ENCODE measurements at regions not wholly inside any gene's neighbourhood (a gene's known extent, or its start where the extent isn't known, plus 50 kb on each side); places are given as distances from the start of the nearest gene placed in this dataset.
"Not testable (repeated sequence)": the region's sequence is repeated elsewhere in the genome, so short reads cannot be mapped to it uniquely, and the experiment has no call there.

DNA sequence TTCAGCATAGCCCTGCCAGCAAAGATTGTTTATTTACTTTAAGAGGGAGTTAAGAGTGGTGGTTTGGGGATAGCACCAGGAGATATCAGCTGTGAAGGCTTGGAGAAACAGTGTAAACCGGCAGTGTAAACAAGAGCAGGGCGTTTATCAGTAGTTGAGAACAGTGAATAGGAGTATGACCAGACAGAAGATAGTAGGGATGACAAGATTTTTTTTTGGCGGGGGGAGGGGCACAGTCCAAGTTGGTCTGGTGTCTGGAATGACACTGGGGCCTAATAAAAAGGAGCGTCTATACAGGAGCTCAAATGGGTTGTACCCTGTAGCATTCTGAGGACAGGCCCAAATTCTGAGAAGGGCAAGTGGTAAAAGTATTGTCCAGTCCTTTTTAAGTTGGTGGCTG is 433.4 kb upstream of the NDST3 start:
- TF ChIP-seq, protein P1, sequence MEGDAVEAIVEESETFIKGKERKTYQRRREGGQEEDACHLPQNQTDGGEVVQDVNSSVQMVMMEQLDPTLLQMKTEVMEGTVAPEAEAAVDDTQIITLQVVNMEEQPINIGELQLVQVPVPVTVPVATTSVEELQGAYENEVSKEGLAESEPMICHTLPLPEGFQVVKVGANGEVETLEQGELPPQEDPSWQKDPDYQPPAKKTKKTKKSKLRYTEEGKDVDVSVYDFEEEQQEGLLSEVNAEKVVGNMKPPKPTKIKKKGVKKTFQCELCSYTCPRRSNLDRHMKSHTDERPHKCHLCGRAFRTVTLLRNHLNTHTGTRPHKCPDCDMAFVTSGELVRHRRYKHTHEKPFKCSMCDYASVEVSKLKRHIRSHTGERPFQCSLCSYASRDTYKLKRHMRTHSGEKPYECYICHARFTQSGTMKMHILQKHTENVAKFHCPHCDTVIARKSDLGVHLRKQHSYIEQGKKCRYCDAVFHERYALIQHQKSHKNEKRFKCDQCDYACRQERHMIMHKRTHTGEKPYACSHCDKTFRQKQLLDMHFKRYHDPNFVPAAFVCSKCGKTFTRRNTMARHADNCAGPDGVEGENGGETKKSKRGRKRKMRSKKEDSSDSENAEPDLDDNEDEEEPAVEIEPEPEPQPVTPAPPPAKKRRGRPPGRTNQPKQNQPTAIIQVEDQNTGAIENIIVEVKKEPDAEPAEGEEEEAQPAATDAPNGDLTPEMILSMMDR (IDR thresholded peaks at IDR 0.05 in 2 of 3, conservative IDR thresholded peaks at IDR 0.05 in 1 of 3; ENCODE audit: borderline replicate concordance in 1 of 3, insufficient read depth in 1 of 3, low read depth in 2 of 3, low read length in 2 of 3): not testable (repeated sequence)
- TF ChIP-seq, protein P2, sequence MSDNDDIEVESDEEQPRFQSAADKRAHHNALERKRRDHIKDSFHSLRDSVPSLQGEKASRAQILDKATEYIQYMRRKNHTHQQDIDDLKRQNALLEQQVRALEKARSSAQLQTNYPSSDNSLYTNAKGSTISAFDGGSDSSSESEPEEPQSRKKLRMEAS (IDR thresholded peaks at IDR 0.05): not testable (repeated sequence)
- TF ChIP-seq POLR2A (IDR thresholded peaks at IDR 0.05; ENCODE audit: borderline replicate concordance, extremely low read depth, insufficient read depth, insufficient read length); SRF (IDR thresholded peaks at IDR 0.05; ENCODE audit: low read depth); EZH2 (IDR thresholded peaks at IDR 0.05); RAD21 (IDR thresholded peaks at IDR 0.05; ENCODE audit: low read depth); YY1 (IDR thresholded peaks at IDR 0.05; ENCODE audit: extremely low read depth, insufficient replicate concordance, low read depth, low read length): not testable (repeated sequence)
- TF ChIP-seq, protein P3, sequence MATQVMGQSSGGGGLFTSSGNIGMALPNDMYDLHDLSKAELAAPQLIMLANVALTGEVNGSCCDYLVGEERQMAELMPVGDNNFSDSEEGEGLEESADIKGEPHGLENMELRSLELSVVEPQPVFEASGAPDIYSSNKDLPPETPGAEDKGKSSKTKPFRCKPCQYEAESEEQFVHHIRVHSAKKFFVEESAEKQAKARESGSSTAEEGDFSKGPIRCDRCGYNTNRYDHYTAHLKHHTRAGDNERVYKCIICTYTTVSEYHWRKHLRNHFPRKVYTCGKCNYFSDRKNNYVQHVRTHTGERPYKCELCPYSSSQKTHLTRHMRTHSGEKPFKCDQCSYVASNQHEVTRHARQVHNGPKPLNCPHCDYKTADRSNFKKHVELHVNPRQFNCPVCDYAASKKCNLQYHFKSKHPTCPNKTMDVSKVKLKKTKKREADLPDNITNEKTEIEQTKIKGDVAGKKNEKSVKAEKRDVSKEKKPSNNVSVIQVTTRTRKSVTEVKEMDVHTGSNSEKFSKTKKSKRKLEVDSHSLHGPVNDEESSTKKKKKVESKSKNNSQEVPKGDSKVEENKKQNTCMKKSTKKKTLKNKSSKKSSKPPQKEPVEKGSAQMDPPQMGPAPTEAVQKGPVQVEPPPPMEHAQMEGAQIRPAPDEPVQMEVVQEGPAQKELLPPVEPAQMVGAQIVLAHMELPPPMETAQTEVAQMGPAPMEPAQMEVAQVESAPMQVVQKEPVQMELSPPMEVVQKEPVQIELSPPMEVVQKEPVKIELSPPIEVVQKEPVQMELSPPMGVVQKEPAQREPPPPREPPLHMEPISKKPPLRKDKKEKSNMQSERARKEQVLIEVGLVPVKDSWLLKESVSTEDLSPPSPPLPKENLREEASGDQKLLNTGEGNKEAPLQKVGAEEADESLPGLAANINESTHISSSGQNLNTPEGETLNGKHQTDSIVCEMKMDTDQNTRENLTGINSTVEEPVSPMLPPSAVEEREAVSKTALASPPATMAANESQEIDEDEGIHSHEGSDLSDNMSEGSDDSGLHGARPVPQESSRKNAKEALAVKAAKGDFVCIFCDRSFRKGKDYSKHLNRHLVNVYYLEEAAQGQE (IDR thresholded peaks at IDR 0.05; ENCODE audit: low read depth): not testable (repeated sequence)

Data from HCT116 (cell line).